CD1c-positive myeloid dendritic cell (primary cell): ENCODE measurements at regions not wholly inside any gene's neighbourhood (a gene's known extent, or its start where the extent isn't known, plus 50 kb on each side); places are given as distances from the start of the nearest gene placed in this dataset.

Source experiments
- DNase-seq: peaks from one replicate; pipeline ENCODE4 v3.0.0-alpha.2; 2016; ENCODE audit errors: extremely low spot score

GRCh38 chr11:81032906-81033305 lies 1592.1 kb upstream of the TENM4 start:
- DNase-seq: no peak

GRCh38 chr11:81030186-81030585 lies 1589.4 kb upstream of the TENM4 start:
- no peak for DNase-seq

GRCh38 chr11:81026032-81026431 lies 1585.2 kb upstream of the TENM4 start:
- no peak for DNase-seq

- DNase-seq: no peak
Measured at GRCh38 chr11:81022057-81022456, 1581.2 kb upstream of the TENM4 start.

- DNase-seq: no peak
Measured at GRCh38 chr11:81010631-81011030, 1569.8 kb upstream of the TENM4 start.

GRCh38 chr11:81007046-81007445 lies 1566.2 kb upstream of the TENM4 start:
- DNase-seq: no peak

- DNase-seq: no peak
Measured at GRCh38 chr11:81005595-81005994, 1564.8 kb upstream of the TENM4 start.

GRCh38 chr11:81004576-81004975 lies 1563.7 kb upstream of the TENM4 start:
- no peak for DNase-seq

GRCh38 chr11:81002374-81002773 lies 1561.5 kb upstream of the TENM4 start:
- no peak for DNase-seq

- no peak for DNase-seq
Measured at GRCh38 chr11:81000735-81001134, 1559.9 kb upstream of the TENM4 start.

GRCh38 chr11:81000334-81000733 lies 1559.5 kb upstream of the TENM4 start:
- no peak for DNase-seq

- DNase-seq: no peak
Measured at GRCh38 chr11:80995523-80995922, 1554.7 kb upstream of the TENM4 start.

- DNase-seq: no peak
Measured at GRCh38 chr11:80993536-80993935, 1552.7 kb upstream of the TENM4 start.

GRCh38 chr11:80990885-80991284 lies 1550.1 kb upstream of the TENM4 start:
- DNase-seq: no peak

GRCh38 chr11:80987171-80987570 lies 1546.3 kb upstream of the TENM4 start:
- no peak for DNase-seq

GRCh38 chr11:80986421-80987074 lies 1545.7 kb upstream of the TENM4 start:
- DNase-seq: no peak

- no peak for DNase-seq
Measured at GRCh38 chr11:80980227-80980626, 1539.4 kb upstream of the TENM4 start.

GRCh38 chr11:80973786-80974185 lies 1533.0 kb upstream of the TENM4 start:
- no peak for DNase-seq

GRCh38 chr11:80970037-80970436 lies 1529.2 kb upstream of the TENM4 start:
- no peak for DNase-seq

- DNase-seq: no peak
Measured at GRCh38 chr11:80967649-80968048, 1526.8 kb upstream of the TENM4 start.

- no peak for DNase-seq
Measured at GRCh38 chr11:80960381-80961029, 1519.7 kb upstream of the TENM4 start.

GRCh38 chr11:80959751-80960150 lies 1518.9 kb upstream of the TENM4 start:
- no peak for DNase-seq

GRCh38 chr11:80958987-80959386 lies 1518.2 kb upstream of the TENM4 start:
- DNase-seq: no peak

- DNase-seq: no peak
Measured at GRCh38 chr11:80958361-80958760, 1517.5 kb upstream of the TENM4 start.
